NOMO-1 (cell line): ENCODE measurements at regions not wholly inside any gene's neighbourhood (a gene's known extent, or its start where the extent isn't known, plus 50 kb on each side); places are given as distances from the start of the nearest gene placed in this dataset.
"Not testable (repeated sequence)": the region's sequence is repeated elsewhere in the genome, so short reads cannot be mapped to it uniquely, and the experiment has no call there.

Experiments used
- DNase-seq, 2 experiments: peaks; one replicate each; lab custom pipeline; 2025; ENCODE audit not compliant: unreplicated experiment in 2 of 2; lab: John Stamatoyannopoulos, UW

DNA sequence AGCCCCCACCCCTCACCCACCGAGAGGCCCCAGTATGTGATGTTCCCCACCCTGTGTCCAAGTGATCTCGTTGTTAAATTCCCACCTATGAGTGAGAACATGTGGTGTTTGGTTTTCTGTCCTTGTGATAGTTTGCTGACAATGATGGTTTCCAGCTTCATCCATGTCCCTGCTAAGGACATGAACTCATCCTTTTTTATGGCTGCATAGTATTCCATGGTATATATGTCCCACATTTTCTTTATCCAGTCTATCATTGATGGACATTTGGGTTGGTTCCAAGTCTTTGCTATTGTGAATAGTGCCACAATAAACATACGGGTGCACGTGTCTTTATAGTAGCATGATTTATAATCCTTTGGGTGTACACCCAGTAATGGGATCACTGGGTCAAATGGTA is 79.2 kb downstream of the PXDC1 start:
- not testable (repeated sequence) for DNase-seq

DNA sequence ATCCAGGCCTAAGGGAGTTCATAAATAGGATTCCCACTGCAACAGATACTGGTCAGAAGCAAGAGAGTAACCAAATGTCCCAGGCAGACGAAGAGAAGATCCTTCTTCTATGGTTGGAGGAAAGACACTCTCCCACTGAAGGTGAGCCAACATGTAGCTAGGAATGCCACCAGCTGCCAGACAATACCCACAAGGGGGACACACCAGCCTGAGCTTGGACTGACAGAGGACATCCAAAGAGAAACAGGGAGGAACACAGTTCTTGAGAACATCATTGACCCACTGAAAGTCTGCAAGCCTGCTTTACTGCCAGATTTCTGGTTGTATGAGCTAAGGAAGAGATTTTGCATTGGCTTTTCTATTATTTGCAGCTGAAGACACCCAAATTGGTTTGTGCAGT is 80.1 kb downstream of the PXDC1 start:
- DNase-seq = no peak

DNA sequence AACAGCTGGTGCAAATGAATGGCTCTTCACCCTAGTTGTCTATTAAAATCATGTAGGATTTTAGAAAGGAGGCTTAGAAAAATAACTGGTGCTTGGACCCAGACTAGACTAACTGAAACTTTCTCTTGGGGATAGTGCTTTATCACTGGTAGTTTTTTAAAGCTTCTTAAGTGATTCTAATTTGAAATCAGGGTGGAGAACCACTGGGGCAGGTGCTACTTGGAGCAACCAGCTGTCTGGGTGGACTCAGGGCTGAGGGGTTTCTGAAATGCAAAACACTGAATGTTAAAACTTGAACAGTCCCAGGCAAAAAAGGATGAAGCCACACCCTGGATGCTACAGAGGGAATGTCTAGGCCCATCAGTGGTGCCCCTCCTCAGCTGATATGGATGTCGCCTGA is 81.2 kb downstream of the PXDC1 start:
- DNase-seq = no peak

DNA sequence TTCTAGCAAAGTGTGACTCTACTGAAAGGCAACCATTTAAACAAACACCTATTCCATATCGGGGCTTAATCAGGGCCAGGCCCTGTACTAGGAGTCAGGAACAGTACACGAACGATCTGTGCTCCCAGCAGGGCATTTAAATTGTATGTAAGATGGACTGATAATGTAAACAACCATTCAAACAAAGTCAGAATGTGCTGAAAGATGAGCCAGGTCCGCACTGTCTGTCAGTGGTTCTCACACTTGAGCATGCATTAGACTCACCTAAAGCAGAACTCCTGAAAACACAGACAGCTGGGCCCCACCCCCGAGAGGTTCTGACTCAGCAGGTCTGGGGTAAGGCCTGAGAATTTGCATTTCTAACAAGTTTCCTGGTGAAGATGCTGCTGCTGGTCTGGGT is 81.6 kb downstream of the PXDC1 start:
- DNase-seq = no peak

DNA sequence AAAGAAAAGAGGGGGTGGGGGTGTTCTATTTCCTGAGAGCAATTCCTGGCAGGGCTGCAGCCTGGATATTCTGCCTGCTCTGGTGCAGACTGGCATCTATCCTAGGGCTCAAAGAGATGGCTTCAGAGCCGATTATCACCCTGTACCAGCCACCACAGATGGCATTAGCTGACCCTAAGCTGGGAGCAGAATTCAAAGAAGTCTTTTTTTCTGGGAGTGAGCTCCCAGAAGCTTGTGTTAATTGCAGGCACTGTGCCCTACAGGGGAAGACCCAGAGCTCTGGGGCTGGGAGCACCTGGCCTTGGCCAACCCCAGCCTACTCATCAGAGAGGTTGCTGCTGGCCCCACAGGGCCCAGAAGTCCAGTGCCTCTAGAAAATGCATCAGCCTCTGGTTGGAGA is 85.9 kb downstream of the PXDC1 start:
- no peak for DNase-seq

DNA sequence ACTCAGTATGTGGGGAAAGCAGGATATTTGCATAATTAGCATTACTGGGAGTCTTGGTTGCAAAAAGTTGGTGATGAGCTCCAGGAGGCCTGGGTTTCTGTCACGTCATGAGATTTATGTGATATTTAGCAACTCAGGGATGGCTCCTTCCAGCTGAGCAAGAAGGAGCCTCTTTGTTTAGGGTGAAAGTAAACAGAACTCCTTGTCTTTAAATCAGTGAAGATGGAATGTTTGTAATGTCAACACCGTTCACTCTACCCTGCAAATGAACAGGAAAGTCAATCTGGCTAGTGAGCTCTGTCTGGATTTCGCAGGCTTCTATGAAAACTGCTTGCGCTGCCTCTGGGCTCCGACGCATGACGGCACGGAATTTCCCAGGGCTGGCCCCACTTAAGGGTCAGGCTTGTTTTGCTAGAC is 86.9 kb downstream of the PXDC1 start:
- DNase-seq = no peak

DNA sequence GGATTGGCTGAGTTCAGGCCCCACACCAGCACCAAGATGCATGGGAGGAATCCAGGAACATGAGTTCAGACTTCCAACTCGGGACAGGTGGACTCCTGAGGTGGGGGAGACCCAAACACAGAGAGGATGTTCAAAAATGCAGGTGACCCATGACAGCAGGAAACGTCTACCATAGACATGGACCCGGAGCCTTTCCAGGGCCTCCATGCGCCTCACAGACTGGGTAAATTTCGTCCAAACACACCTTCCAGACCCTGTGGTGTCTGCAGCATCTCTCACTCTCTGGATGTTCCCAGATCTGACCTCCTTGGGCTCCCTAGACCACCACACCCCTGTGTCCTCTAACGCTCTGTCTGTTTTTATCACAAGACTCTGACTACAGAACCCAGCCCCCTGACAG is 87.7 kb downstream of the PXDC1 start:
- DNase-seq = no peak

DNA sequence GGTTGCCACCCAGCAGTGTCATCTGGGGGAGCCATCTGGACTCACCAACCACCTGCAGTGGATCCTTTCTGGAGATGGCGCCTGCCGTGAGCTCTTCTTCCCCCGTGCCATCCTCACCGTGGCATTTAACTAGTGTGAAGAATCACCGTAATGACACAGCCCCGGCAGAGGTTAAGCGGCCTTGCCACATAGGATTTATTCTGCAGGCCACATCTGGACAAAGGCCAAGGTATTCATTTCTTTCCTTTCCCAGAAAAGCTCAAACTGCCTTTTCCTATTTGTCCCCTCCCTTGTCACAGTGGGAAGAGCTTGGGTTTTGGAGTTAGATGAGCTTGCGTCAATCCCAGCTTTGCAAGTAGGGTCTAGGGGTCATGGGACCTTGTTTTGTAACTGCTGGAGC is 88.4 kb downstream of the PXDC1 start:
- no peak for DNase-seq

DNA sequence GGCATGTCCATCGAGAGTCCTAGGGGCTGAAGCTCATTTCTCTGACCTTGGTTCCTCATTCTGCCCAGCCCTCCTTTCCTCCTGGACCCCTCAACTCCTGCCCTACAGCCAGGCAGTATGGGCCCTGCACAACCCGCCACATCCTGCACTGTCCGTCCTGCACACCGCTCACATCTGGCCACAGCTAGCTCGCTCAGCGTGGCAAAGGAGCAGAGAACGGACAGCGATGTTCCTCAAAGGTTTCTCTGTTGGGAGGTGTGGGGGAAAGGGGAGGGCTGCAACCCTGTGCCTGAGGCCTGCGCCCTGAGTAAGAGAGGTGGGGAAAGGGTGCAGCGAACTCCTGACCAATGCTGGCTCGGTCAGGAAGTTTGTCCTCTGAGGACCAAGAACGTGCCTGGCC is 90.1 kb downstream of the PXDC1 start:
- no peak for DNase-seq

DNA sequence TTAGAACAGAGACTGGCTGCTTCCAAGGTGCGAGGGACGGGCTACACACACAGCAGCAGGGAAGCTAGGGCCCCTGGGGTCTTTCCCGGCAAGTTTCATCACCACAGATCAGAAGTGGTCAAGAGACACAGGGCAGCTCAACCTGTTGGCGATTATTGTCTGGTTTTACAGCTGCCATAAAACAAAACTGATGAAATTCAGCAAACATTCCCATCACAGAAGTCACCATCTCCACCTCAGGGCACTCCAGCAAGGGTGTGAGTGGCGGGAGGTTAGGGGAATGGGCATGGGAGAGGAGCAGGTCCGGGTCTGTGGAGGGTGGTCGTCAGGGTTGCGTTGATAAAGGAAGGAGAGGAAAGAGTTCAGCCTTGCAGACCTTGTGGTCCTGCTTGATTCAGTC is 91.0 kb downstream of the PXDC1 start:
- no peak for DNase-seq

DNA sequence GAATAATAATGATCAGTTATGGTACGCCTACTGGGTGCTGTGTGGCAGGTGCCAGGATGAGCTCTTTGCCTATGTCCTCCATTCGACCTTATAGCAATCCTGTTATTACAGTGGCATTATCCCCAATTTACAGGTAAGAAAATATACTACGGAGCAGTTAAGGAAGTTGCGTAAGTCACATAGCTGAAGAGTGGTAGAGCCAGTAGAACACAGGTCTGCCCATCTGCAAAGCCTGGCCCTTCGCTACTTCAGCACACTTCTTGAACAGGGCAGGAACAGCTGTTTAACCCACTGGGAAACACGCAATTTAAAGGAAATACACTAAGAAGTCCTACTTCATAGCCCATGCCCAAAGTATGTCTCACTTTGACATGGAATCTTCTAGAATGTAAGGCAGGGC is 91.8 kb downstream of the PXDC1 start:
- no peak for DNase-seq

DNA sequence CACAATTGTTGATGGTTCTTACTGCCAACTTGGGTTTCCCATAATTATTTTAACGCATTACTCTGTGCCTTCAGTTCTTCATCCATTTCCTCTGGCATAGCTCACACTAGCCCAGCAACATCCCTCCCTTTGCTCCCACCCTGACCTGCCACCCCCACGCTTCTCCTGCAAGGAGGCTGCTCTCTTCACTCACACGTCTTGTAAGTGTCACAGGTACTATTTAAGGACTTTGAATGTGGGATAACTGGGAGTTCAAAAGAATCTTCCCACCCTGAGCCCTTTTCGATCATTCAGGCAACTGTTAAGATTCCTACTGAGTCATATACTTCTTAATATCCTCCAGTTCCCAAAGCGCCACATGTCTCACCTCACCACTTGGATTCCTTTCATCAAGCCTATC is 95.4 kb downstream of the PXDC1 start:
- DNase-seq = no peak

DNA sequence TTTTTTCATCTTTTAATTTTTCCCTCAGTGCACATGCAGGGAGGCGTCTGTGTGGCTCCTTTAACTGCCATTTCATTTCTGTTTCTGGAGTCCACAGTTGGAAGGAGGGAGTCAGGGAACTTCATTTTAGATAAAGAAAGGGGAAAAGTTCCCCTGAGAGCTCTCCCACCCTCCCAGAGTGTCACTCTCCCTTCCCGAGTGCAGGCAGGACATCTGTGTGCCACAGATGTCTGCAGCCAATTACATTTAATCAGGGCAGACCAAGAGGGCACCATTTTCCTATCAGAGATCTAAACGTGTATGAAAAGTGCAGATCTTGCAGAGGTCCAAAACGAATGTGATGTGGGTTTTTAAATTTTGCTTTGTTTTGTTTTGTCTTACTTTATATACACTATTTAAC is 96.6 kb downstream of the PXDC1 start:
- no peak for DNase-seq

DNA sequence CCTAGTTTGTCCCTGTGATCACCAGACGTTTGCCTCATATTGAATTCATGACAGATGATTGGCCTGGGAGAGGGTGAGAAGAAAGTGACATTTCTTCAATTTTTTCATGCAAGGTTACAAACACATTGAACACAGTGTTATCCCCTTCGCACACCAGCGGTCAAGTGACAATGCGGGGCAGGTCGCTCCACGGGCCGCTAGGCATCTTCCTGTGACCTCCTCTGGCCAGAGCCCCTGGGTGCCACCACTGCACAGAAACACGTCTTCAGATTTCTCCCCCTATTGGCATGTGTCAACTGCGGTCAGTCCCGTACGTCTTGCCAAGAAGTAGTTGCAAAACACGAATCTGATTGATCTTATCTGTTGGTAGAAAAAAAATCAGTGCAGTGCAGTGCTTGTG is 97.1 kb downstream of the PXDC1 start:
- no peak for DNase-seq

DNA sequence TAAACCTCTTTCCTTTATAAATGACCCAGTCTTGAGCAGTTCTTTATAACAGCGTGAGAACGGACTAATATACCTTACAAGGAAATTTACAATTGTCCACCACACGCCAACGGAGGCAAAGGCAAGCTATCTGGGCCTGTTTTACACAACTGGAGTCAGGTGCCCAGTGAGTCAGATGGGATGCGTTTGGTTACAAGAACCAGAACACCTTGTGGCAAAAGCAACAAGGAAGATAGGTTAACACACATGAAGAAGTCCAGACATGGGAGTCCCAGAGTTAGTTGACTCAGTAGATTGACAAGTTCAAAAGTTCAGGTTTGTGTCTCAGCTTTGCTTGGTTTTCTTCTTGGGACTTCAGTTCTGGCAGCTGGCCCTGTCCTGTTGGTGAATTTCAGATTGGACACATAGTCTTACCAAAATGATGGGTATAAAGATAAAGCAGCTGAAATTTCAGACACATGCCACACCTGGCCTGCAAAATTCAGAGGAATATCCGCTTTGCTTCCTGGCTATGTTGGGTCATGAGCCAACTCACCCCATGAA is 97.9 kb downstream of the PXDC1 start:
- no peak for DNase-seq

DNA sequence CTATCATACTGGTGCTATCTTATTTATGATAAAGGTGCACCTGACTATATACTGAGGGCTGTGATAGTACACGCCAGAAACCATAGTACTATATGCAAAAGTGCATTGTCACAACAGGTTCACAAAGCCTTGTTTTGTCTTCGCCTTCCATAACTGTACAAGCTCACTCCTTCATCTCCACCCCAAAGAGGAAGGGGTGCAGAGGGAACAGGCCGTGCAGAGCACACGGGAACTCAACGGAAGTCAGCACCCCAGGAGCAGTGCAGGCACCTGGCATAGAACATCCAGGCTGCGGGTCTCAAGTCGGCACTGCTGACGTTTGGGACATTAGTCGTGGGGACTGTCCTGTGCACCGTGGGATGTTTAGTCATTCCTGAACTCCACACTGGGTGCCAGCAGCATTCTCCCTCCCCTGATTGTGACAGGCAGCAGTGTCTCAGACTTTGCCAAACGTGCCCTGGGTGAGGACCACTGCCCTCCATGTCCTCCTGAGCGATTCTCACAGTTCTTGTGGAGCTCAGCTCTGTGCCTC is 99.7 kb downstream of the PXDC1 start:
- DNase-seq = no peak

DNA sequence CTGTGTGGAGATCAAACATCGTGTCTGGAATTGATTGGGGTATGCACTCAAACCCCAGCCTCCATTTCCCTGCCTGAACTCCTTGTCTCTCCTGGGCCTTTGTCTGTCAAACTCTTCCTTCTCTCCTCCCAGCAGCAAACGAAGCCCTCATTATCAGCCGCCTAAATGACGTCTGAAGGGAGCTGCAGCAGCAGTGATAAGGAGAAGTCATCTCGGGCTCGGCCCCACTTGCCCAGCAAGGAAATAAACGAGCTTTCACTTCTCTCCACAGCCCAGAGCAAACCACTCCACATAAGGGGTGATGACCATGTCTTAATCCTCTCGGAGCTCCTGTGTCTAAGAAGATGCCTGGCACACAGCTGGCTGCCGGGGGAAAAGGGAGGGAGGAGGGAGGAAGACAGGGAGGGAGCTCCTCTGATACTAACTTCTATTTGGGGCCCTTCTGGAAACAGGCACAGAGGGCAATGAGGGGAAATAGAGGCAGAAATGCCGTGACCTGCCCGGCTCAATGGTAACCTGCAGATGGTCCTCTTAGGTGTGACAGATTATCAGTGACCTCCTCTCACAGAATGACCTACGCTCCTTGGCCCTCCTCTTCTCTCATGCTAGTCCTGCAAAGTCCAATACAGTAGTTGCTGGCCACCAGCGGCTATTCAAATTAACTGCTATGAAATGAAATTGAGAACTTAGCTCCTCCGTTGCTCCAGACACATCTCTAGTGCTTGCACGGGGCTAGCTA is 100.4 kb downstream of the PXDC1 start:
- DNase-seq = peak in 1 of 2 experiments; percentile 20

DNA sequence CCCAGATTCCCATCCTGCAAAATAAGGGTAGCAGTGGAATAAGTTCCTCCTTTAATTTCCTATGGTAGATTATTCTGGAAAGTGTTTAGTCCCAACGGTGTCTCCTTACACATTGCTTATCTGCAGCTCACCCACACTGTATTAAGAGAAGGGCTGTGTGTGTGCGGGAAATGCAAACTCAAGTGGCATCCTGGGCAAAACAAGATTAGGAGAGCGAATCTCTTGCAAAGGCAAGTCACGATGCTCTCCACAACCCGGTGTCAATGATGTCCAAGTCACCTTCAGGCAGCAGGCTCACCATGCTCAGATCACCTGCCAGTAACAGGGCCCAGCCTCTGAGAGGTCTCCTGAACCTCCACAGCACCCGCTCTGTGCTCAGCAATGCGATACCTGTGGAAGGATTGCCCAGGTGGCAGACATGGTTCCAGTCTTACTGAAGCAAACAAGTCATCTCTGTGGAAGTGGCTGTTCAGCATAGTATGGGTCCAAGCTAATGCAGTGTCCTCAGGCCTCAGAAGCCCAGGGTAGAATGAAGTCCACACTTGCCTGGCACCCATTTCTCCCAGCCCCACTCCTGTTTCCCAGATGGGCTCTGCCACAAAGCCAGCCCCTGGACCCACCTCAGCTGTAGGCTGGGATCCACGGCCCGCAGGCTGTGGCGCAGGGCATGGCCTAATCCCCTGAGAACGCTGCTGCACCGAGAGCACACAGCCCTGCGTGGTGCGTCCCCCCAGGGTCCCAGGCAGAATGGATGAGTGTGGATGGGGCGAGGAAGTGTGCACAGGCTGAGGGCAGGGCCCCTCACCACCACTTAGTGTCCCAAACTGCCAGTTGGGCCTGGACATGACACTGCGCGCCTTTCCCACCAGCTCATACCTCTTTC is 101.2 kb downstream of the PXDC1 start:
- no peak for DNase-seq

DNA sequence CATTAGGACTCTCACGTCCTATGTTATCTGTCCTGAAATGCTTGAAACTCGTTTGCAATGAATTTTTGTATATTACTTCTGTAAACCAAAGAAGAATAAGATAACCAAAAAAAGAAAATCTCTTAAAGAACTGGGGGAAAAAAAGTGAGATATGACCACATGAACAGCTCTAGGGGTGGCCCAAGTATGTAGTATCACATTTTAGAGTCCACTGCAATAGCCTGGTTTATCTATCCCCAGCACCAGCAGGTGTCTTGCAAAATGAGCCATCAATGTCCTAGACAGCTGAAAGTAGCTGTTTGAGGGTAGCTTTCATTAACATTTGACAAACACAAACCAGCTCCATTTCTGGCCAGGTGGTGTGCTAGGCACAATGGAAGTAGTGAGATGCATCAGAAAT is 102.8 kb downstream of the PXDC1 start:
- no peak for DNase-seq

DNA sequence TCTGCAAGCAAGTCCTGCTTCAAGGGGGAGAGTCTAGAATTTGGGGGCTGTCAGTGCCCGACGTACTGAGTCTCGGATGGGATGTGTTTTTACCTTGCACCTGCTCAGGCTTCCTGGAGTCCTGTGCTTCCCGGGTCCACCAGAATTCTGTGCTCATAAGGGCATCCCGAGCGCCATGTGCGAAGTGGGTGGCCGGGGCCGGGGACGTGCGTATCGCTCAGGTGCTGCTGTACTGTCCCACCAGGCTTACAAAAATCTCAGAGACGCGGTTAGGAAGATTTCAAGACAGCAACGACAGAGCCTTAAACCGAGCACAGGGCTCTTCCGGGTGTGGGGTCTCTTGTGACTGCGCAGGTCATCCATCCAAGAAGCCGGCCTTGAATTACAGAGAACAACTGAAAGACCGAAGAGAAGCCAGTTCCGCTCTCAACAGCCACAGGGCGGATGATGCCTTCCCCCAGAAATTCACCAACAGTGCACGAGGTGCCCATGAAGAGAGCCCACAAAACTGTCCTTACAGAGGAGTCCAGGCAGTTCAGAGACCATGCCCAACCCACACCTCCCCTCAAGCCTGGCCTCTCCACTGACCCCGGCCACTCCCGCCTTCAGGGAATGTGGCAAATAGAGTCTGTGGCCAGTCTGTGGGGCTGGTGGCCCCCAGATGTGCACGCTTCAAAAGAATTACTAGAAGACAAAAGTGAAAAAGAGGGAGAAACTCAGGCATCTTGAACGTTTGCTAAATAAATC is 104.7 kb downstream of the PXDC1 start:
- DNase-seq = no peak

DNA sequence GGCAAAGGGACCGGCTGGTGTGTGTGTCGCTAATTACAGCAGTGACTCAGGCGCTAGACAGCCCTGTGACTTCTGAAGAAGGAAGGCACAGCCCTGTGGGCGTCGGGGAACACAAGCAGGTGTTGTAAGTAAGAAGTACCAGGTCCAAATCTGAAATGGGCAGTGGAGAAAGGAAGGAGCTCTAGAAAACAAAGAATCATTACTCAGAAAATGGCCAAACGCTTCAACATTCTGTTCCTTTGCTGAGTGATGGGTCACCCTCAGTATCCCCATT is 106.8 kb downstream of the PXDC1 start:
- no peak for DNase-seq
